Smooth muscle cell (in vitro differentiated cells): ENCODE measurements at regions not wholly inside any gene's neighbourhood (a gene's known extent, or its start where the extent isn't known, plus 50 kb on each side); places are given as distances from the start of the nearest gene placed in this dataset.

ENCODE experiments used
- DNase-seq: peaks from one replicate; lab custom pipeline; 2025; ENCODE audit not compliant: unreplicated experiment; lab: John Stamatoyannopoulos, UW
- H2AFZ ChIP-seq: fragments of 200-600 bp; sonication (generic); 2 replicates; pipeline ENCODE4 v1.6.0; 2016; ENCODE audit warnings: antibody characterized with exemption, low read depth, mild to moderate bottlenecking
- H3F3A ChIP-seq: fragments of 200-600 bp; sonication (generic); 2 replicates; pipeline ENCODE4 v1.6.0; 2017; ENCODE audit warnings: antibody characterized with exemption, low read depth
- H3K27ac ChIP-seq: fragments of 200-600 bp; sonication (generic); 2 replicates; pipeline ENCODE4 v1.5.1; 2016; ENCODE audit warnings: low read depth, mild to moderate bottlenecking
- H3K27me3 ChIP-seq: fragments of 200-600 bp; sonication (generic); 2 replicates; pipeline ENCODE4 v1.6.1; 2016; ENCODE audit warnings: low read depth, mild to moderate bottlenecking
- H3K36me3 ChIP-seq: fragments of 200-600 bp; sonication (generic); 2 replicates; pipeline ENCODE4 v1.5.1; 2016; ENCODE audit warnings: low read depth
- H3K4me1 ChIP-seq: fragments of 200-600 bp; sonication (generic); 2 replicates; pipeline ENCODE4 v1.5.1; 2016; ENCODE audit warnings: low read depth
- H3K4me2 ChIP-seq: fragments of 200-600 bp; sonication (generic); 2 replicates; pipeline ENCODE4 v1.6.0; 2016; ENCODE audit warnings: mild to moderate bottlenecking
- H3K4me3 ChIP-seq: fragments of 200-600 bp; sonication (generic); 2 replicates; pipeline ENCODE4 v1.5.1; 2016; ENCODE audit warnings: mild to moderate bottlenecking
- H3K79me2 ChIP-seq: fragments of 200-600 bp; sonication (generic); 2 replicates; pipeline ENCODE4 v1.6.0; 2016; ENCODE audit warnings: low read depth, mild to moderate bottlenecking
- H3K9ac ChIP-seq: fragments of 200-600 bp; sonication (generic); 2 replicates; pipeline ENCODE4 v1.6.0; 2016; ENCODE audit warnings: low read depth
- H3K9me3 ChIP-seq: fragments of 200-600 bp; sonication (generic); replicated peaks from 2 replicates; pipeline ENCODE4 v1.5.1; 2016; ENCODE audit warnings: low read depth
- H4K20me1 ChIP-seq: fragments of 200-600 bp; sonication (generic); 2 replicates; pipeline ENCODE4 v1.6.0; 2016; ENCODE audit warnings: low read depth
- WGBS: methylation state at CpG from one replicate; pipeline ENCODE4 v1.1.7; 2016; ENCODE audit warnings: low lambda C conversion rate; 5-methylcytosine and 5-hydroxymethylcytosine counted together
- TF ChIP-seq, protein P1 (sequence below): fragments of 200-600 bp; sonication (generic); IDR thresholded peaks from 2 replicates; pipeline ENCODE4 v1.5.1; 2017; ENCODE audit warnings: borderline replicate concordance, mild to moderate bottlenecking, antibody characterized with exemption; ENCODE audit not compliant: insufficient read depth, poor library complexity, severe bottlenecking

- H4K20me1 ChIP-seq = no peaks in the 10 kb centered on the region
- no peak overlapping the region for H3K9ac ChIP-seq
- TF ChIP-seq, protein P1, sequence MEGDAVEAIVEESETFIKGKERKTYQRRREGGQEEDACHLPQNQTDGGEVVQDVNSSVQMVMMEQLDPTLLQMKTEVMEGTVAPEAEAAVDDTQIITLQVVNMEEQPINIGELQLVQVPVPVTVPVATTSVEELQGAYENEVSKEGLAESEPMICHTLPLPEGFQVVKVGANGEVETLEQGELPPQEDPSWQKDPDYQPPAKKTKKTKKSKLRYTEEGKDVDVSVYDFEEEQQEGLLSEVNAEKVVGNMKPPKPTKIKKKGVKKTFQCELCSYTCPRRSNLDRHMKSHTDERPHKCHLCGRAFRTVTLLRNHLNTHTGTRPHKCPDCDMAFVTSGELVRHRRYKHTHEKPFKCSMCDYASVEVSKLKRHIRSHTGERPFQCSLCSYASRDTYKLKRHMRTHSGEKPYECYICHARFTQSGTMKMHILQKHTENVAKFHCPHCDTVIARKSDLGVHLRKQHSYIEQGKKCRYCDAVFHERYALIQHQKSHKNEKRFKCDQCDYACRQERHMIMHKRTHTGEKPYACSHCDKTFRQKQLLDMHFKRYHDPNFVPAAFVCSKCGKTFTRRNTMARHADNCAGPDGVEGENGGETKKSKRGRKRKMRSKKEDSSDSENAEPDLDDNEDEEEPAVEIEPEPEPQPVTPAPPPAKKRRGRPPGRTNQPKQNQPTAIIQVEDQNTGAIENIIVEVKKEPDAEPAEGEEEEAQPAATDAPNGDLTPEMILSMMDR = no peak
- H3K4me3 ChIP-seq = no peak overlapping the region
- no peaks in the 10 kb centered on the region for H3F3A ChIP-seq
- no peak for DNase-seq
- no peaks in the 10 kb centered on the region for H3K27me3 ChIP-seq
- no peaks in the 10 kb centered on the region for H3K79me2 ChIP-seq
- H3K36me3 ChIP-seq = no peaks in the 10 kb centered on the region
- no peak overlapping the region for H3K27ac ChIP-seq
- no peak overlapping the region for H2AFZ ChIP-seq
- 93% methylated on average over 11 of the region's 11 CpGs for WGBS
- no peaks in the 10 kb centered on the region for H3K9me3 ChIP-seq
- no peak overlapping the region for H3K4me2 ChIP-seq
- no peaks in the 10 kb centered on the region for H3K4me1 ChIP-seq
Observed at GRCh38 chr18:10343778-10344177, 110.7 kb upstream of the APCDD1 start.

GRCh38 chr18:10346749-10347415, 107.6 kb upstream of the APCDD1 start:
- Histone ChIP-seq H2AFZ (no peak overlapping the region), H4K20me1 (no peaks in the 10 kb centered on the region), H3K4me3 (no peak overlapping the region), H3K27me3 (no peaks in the 10 kb centered on the region), H3K9me3 (no peaks in the 10 kb centered on the region), H3F3A (no peaks in the 10 kb centered on the region), H3K9ac (no peak overlapping the region), H3K79me2 (no peaks in the 10 kb centered on the region), H3K27ac (no peak overlapping the region), H3K36me3 (no peaks in the 10 kb centered on the region), H3K4me2 (no peak overlapping the region), H3K4me1 (peaks cover 7% of the 10 kb centered on the region)
- WGBS = 92% methylated on average over 17 of the region's 17 CpGs
- DNase-seq = no peak
- TF ChIP-seq, protein P1 = no peak

GRCh38 chr18:10349561-10349960, 104.9 kb upstream of the APCDD1 start:
- H2AFZ ChIP-seq = peak overlapping the region; percentile 7
- peaks cover 4% of the 10 kb centered on the region for H3F3A ChIP-seq
- no peak overlapping the region for H3K4me3 ChIP-seq
- DNase-seq = no peak
- no peaks in the 10 kb centered on the region for H4K20me1 ChIP-seq
- WGBS = 44% methylated on average over 4 of the region's 4 CpGs
- no peaks in the 10 kb centered on the region for H3K79me2 ChIP-seq
- no peaks in the 10 kb centered on the region for H3K36me3 ChIP-seq
- H3K9me3 ChIP-seq = no peaks in the 10 kb centered on the region
- TF ChIP-seq, protein P1 = no peak
- H3K4me2 ChIP-seq = peak overlapping the region; percentile 55
- no peak overlapping the region for H3K27ac ChIP-seq
- no peaks in the 10 kb centered on the region for H3K27me3 ChIP-seq
- H3K9ac ChIP-seq = no peak overlapping the region
- H3K4me1 ChIP-seq = peaks cover 14% of the 10 kb centered on the region

GRCh38 chr18:10350661-10351060, 103.8 kb upstream of the APCDD1 start:
- no peaks in the 10 kb centered on the region for H3K9me3 ChIP-seq
- no peaks in the 10 kb centered on the region for H4K20me1 ChIP-seq
- no peaks in the 10 kb centered on the region for H3K27me3 ChIP-seq
- H3F3A ChIP-seq = peaks cover 4% of the 10 kb centered on the region
- no peak overlapping the region for H3K4me3 ChIP-seq
- peaks cover 14% of the 10 kb centered on the region for H3K4me1 ChIP-seq
- 90% methylated on average over 10 of the region's 10 CpGs for WGBS
- H2AFZ ChIP-seq = no peak overlapping the region
- no peak overlapping the region for H3K9ac ChIP-seq
- H3K36me3 ChIP-seq = no peaks in the 10 kb centered on the region
- no peaks in the 10 kb centered on the region for H3K79me2 ChIP-seq
- H3K4me2 ChIP-seq = no peak overlapping the region
- no peak overlapping the region for H3K27ac ChIP-seq
- TF ChIP-seq, protein P1 = no peak
- no peak for DNase-seq
